ENCODE measurements at regions not wholly inside any gene's neighbourhood (a gene's known extent, or its start where the extent isn't known, plus 50 kb on each side); places are given as distances from the start of the nearest gene placed in this dataset.
"Not testable (repeated sequence)": the region's sequence is repeated elsewhere in the genome, so short reads cannot be mapped to it uniquely, and the experiment has no call there.

DNA sequence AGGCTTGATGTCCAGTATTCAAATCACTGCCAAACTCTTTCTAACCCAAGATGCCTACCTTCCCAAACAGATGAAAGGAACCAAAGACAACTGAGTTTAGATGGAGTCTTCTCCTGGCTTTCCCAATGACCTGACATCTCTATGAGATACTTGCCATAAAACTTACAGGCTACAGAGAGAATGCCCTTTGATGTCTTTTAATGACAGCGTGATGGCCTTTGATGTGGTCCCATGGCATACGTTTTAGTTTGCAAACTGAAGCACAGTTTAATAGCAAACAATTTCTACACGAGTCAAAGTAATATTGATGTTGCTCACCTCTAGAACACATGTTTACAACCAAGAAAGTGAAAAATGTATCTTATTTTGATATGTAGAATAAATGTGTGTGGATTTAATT, 73.2 kb downstream of the ZIC4 start:
- TF ChIP-seq EZH2 (IDR thresholded peaks at IDR 0.05; ENCODE audit: insufficient read depth, poor library complexity, severe bottlenecking) (no peak), EZH2phosphoT487 (IDR thresholded peaks at IDR 0.05; ENCODE audit: insufficient read depth, low read depth) (no peak)
- no peaks in the 10 kb centered on the region for H3K9me2 ChIP-seq (ENCODE audit: insufficient read depth)
- DNase-seq, result no peak
- no peak overlapping the region for H3K9ac ChIP-seq
- in situ Hi-C loops (cut with MboI), result no loop called here
- no peak overlapping the region for H3K27ac ChIP-seq
- H3K4me3 ChIP-seq, result no peak overlapping the region
- no peaks in the 10 kb centered on the region for H3F3A ChIP-seq (ENCODE audit: insufficient read depth)
- no peaks in the 10 kb centered on the region for H3K79me2 ChIP-seq (ENCODE audit: insufficient read depth)
- H3K4me1 ChIP-seq (ENCODE audit: insufficient read depth), result peaks cover 7% of the 10 kb centered on the region; the same call in 1 of the 2 replicates
- H3K36me3 ChIP-seq (ENCODE audit: low read depth), result no peaks in the 10 kb centered on the region
- H2AFZ ChIP-seq, result no peak overlapping the region
- H3K4me2 ChIP-seq (ENCODE audit: unreplicated experiment), result no peak overlapping the region
- no peaks in the 10 kb centered on the region for H4K20me1 ChIP-seq (ENCODE audit: insufficient read depth)
- H3K27me3 ChIP-seq (replicated peaks; ENCODE audit: insufficient read depth), result no peaks in the 10 kb centered on the region
- 40 to 42% methylated on average over 3 of the region's 3 CpGs for WGBS, 2 experiments (ENCODE audit: low coverage in 1 of 2, low lambda C conversion rate in 2 of 2, missing lambda C conversion rate in 2 of 2)
- no peaks in the 10 kb centered on the region for H3K9me3 ChIP-seq (ENCODE audit: low read depth)

DNA sequence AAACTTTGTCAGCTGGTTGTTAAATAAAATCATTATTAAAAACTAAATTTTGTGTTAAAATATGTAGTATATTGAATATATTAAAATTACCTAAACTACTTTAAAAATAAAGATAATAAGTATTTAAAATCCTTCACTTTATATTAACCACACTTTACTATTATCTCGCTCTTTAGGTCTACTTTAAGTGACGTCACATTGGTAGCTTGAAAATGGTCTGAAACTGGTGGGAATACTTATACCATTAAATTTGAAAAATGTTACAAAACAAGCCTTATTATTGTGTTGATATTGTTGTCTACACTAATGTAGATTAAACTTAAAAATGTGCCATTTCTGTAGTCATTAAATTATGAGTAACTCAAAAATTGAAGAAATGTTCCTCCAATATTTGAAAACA, 77.6 kb downstream of the ZIC4 start:
- Histone ChIP-seq H3K9me3 (ENCODE audit: low read depth) (no peaks in the 10 kb centered on the region), H3K4me3 (no peak overlapping the region), H3K79me2 (ENCODE audit: insufficient read depth) (no peaks in the 10 kb centered on the region), H3K9ac (no peak overlapping the region), H3K9me2 (ENCODE audit: insufficient read depth) (no peaks in the 10 kb centered on the region), H4K20me1 (ENCODE audit: insufficient read depth) (no peaks in the 10 kb centered on the region), H3F3A (ENCODE audit: insufficient read depth) (no peaks in the 10 kb centered on the region), H3K36me3 (ENCODE audit: low read depth) (no peaks in the 10 kb centered on the region), H3K27me3 (replicated peaks; ENCODE audit: insufficient read depth) (no peaks in the 10 kb centered on the region), H2AFZ (no peak overlapping the region), H3K4me2 (ENCODE audit: unreplicated experiment) (no peak overlapping the region), H3K27ac (no peak overlapping the region), H3K4me1 (ENCODE audit: insufficient read depth) (no peaks in the 10 kb centered on the region)
- in situ Hi-C loops (cut with MboI), result no loop called here
- no peak for DNase-seq
- 93 to 95% methylated on average over 2 of the region's 2 CpGs for WGBS, 2 experiments (ENCODE audit: low coverage in 1 of 2, low lambda C conversion rate in 2 of 2, missing lambda C conversion rate in 2 of 2)
- TF ChIP-seq EZH2 (IDR thresholded peaks at IDR 0.05; ENCODE audit: insufficient read depth, poor library complexity, severe bottlenecking) (no peak), EZH2phosphoT487 (IDR thresholded peaks at IDR 0.05; ENCODE audit: insufficient read depth, low read depth) (no peak)

DNA sequence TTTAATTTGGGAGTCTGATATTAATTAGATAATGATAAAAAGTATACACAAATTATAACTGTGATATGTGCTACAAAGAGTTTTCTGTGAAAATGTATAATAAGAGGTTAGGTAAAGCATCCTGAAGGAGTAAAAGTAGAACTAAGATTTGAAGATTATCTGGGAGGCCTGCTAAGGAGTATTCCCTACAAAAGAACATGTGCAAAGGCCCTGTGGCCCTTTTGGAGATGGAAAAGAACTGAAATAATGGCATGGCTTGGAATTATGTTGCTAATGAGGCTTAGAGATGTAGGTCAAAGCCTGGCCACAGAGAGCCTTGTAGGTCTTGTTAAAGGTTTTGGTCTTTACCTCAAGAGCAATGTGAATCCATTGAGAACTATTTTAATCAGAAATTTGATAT, 82.0 kb downstream of the ZIC4 start:
- Histone ChIP-seq H3F3A (ENCODE audit: insufficient read depth) (no peaks in the 10 kb centered on the region), H3K4me3 (no peak overlapping the region), H3K4me1 (ENCODE audit: insufficient read depth) (no peaks in the 10 kb centered on the region), H3K9me3 (ENCODE audit: low read depth) (no peaks in the 10 kb centered on the region), H3K9ac (no peak overlapping the region), H3K79me2 (ENCODE audit: insufficient read depth) (no peaks in the 10 kb centered on the region), H3K4me2 (ENCODE audit: unreplicated experiment) (no peak overlapping the region), H3K9me2 (ENCODE audit: insufficient read depth) (no peaks in the 10 kb centered on the region), H3K27ac (no peak overlapping the region), H4K20me1 (ENCODE audit: insufficient read depth) (no peaks in the 10 kb centered on the region), H2AFZ (no peak overlapping the region), H3K36me3 (ENCODE audit: low read depth) (no peaks in the 10 kb centered on the region), H3K27me3 (replicated peaks; ENCODE audit: insufficient read depth) (no peaks in the 10 kb centered on the region)
- no peak for DNase-seq
- in situ Hi-C loops (cut with MboI), result no loop called here
- no peak for TF ChIP-seq EZH2 (IDR thresholded peaks at IDR 0.05; ENCODE audit: insufficient read depth, poor library complexity, severe bottlenecking)
- no peak for TF ChIP-seq EZH2phosphoT487 (IDR thresholded peaks at IDR 0.05; ENCODE audit: insufficient read depth, low read depth)

DNA sequence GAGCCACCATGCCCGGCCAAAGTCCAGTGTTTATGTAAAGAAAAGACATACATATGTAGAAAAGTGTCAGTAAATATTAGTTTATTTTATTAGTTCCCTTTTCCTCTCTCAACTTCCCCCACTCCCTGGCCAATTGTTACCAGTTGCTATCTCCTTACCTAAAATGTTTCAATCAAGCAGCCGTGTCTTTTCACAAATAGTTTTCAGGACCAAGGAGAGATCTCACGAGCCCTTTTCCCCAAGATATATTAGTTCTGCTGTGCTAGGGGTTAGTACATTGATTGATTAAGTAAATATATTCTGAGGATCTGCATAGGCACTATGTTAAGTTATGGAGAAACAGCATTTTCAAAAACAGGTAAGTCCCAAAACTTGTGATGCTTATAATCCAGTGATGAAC, 87.4 kb downstream of the ZIC4 start:
- Histone ChIP-seq H4K20me1 (ENCODE audit: insufficient read depth) (no peaks in the 10 kb centered on the region), H3K27ac (no peak overlapping the region), H2AFZ (no peak overlapping the region), H3K27me3 (replicated peaks; ENCODE audit: insufficient read depth) (no peaks in the 10 kb centered on the region), H3K9me2 (ENCODE audit: insufficient read depth) (no peaks in the 10 kb centered on the region), H3K4me2 (ENCODE audit: unreplicated experiment) (no peak overlapping the region), H3K4me1 (ENCODE audit: insufficient read depth) (no peaks in the 10 kb centered on the region), H3K9ac (no peak overlapping the region), H3F3A (ENCODE audit: insufficient read depth) (no peaks in the 10 kb centered on the region), H3K9me3 (ENCODE audit: low read depth) (no peaks in the 10 kb centered on the region), H3K4me3 (no peak overlapping the region), H3K79me2 (ENCODE audit: insufficient read depth) (no peaks in the 10 kb centered on the region), H3K36me3 (ENCODE audit: low read depth) (no peaks in the 10 kb centered on the region)
- 35 to 38% methylated on average over 3 of the region's 3 CpGs for WGBS, 2 experiments (ENCODE audit: low coverage in 1 of 2, low lambda C conversion rate in 2 of 2, missing lambda C conversion rate in 2 of 2)
- TF ChIP-seq EZH2phosphoT487 (IDR thresholded peaks at IDR 0.05; ENCODE audit: insufficient read depth, low read depth) (no peak), EZH2 (IDR thresholded peaks at IDR 0.05; ENCODE audit: insufficient read depth, poor library complexity, severe bottlenecking) (no peak)
- DNase-seq, result peak; percentile 31
- in situ Hi-C loops (cut with MboI), result no loop called here

DNA sequence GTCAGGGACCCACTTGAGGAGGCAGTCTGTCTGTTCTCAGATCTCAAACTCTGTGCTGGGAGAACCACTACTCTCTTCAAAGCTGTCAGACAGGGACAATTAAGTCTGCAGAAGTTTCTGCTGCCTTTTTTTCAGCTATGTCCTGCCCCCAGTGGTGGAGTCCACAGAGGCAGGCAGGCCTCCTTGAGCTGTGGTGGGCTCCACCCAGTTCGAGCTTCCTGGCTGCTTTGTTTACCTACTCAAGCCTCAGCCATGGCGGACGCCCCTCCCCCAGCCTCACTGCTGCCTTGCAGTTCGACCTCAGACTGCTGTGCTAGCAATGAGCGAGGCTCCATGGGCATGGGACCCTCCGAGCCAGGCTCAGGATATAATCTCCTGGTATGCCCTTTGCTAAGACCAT, 89.3 kb downstream of the ZIC4 start:
- H3K27ac ChIP-seq; H3K4me3 ChIP-seq; H3K9me3 ChIP-seq (ENCODE audit: low read depth); H3F3A ChIP-seq (ENCODE audit: insufficient read depth); H3K9me2 ChIP-seq (ENCODE audit: insufficient read depth); in situ Hi-C loops (cut with MboI); H3K27me3 ChIP-seq (replicated peaks; ENCODE audit: insufficient read depth); H3K36me3 ChIP-seq (ENCODE audit: low read depth); H3K4me1 ChIP-seq (ENCODE audit: insufficient read depth); H3K9ac ChIP-seq; H4K20me1 ChIP-seq (ENCODE audit: insufficient read depth); H3K4me2 ChIP-seq (ENCODE audit: unreplicated experiment); H2AFZ ChIP-seq; H3K79me2 ChIP-seq (ENCODE audit: insufficient read depth); DNase-seq: not testable (repeated sequence)
- WGBS, 2 experiments (ENCODE audit: low coverage in 1 of 2, low lambda C conversion rate in 2 of 2, missing lambda C conversion rate in 2 of 2), result 60 to 61% methylated on average over 6 of the region's 6 CpGs
